ENCODE measurements at regions not wholly inside any gene's neighbourhood (a gene's known extent, or its start where the extent isn't known, plus 50 kb on each side); places are given as distances from the start of the nearest gene placed in this dataset.
A peak's percentile ranks its signal among the peaks of the same experiment; 100 is the strongest.
"Not testable (repeated sequence)": the region's sequence is repeated elsewhere in the genome, so short reads cannot be mapped to it uniquely, and the experiment has no call there.

DNA sequence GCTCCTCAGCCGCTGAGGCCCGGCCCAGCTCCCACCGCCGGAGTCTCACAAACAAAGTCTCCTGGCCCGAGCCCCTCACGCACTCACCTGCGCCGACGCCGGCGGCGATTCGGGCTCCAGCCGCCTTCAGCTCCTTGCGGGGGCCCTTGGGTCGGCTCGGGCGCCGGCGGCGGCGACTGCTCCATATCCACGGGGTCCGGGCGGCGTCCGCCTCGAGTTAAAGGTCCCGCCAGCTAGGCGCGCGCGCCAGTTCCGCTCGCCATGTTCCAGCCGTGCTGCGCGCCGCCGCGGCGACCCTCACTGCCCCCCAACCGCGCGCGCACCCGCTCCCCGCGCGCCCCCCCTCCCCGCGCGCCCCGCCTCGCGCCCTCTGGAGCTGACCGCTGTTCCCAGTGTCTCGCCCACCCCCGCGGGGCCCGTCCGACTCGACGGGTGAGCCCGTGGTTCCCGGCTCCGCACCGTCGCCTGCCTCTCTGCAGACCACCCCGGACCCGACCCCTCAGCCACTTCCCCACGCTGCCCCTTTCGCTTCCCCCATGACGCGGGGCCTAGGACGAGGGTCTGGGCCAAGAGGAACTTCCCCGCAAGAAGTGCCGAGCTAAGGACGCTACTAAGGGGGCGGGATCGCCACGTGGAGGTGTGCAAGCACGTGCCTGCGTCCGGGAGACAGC is 396.1 kb downstream of the ZNF33B start:
- no peak for FAIRE-seq
- Histone ChIP-seq H3K79me2 (ENCODE audit: control insufficient read depth, insufficient read depth, low read length) (no peaks in the 10 kb centered on the region), H2AFZ (ENCODE audit: low read depth, low read length) (no peak overlapping the region), H4K20me1 (replicated peaks; ENCODE audit: control insufficient read depth, extremely low read depth, insufficient read depth, low read length) (no peaks in the 10 kb centered on the region), H3K4me2 (ENCODE audit: insufficient read depth, low read length) (no peak overlapping the region), H3K36me3 (ENCODE audit: control insufficient read depth in 2 of 2, extremely low read depth in 1 of 2, insufficient read depth in 2 of 2, low read length in 2 of 2) (no peaks in the 10 kb centered on the region), H3K9me3 (replicated peaks; ENCODE audit: control insufficient read depth, insufficient read depth, low read length) (no peaks in the 10 kb centered on the region), H3K27me3 (ENCODE audit: control insufficient read depth in 2 of 2, insufficient read depth in 2 of 2, low read length in 2 of 2) (no peaks in the 10 kb centered on the region), H3K9ac (replicated peaks; ENCODE audit: extremely low read depth, insufficient read depth, low read length) (no peak overlapping the region), H3K9me1 (replicated peaks; ENCODE audit: control insufficient read depth, extremely low read depth, insufficient read depth, low read length) (no peaks in the 10 kb centered on the region), H3K4me3 (replicated peaks in 1 of 3; ENCODE audit: insufficient read depth in 1 of 3, low read depth in 1 of 3, low read length in 3 of 3) (no peak overlapping the region), H3K4me1 (ENCODE audit: control insufficient read depth, extremely low read depth, insufficient read depth, low read length) (no peaks in the 10 kb centered on the region), H3K27ac (ENCODE audit: insufficient read depth, low read depth, low read length) (no peak overlapping the region)
- ChIA-PET POLR2A (no interaction called here), CTCF (no interaction called here)
- BruUV-seq (replicated peaks) = no TSS peak
- TF ChIP-seq, protein P1, sequence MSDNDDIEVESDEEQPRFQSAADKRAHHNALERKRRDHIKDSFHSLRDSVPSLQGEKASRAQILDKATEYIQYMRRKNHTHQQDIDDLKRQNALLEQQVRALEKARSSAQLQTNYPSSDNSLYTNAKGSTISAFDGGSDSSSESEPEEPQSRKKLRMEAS (IDR thresholded peaks at IDR 0.05; ENCODE audit: insufficient read depth, insufficient read length) = peak; percentile 20
- no peak for TF ChIP-seq POLR2AphosphoS5 (IDR thresholded peaks at IDR 0.05; ENCODE audit: insufficient read depth, low read depth, low read length)
- dilution Hi-C loops (cut with MboI; ENCODE audit: extremely low pct_ligation_motif_present, low sequenced_read_pairs) = no loop called here
- DNase-seq (ENCODE audit: low read depth, low spot score) = no peak
- intact Hi-C loops (cut with micrococcal nuclease) = no loop called here

DNA sequence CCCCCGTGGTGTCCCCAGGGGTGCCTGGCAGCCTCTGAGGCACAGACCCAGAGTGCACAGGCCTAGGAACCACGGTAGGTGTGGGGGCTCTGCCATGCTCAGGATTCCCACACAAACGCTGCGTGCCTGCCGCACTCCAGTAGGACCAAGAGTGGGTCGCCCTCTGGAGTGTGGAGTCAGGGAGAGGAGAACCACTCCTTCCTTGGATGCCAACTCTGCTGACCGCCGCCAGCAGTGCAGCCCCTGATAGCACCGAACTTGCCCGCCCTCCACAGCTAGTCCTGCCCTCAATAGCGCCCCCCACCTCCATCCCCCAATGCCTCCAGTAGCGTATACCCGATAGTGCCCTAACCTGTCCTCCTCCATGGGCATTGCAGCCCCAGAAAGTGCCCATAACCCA is 402.0 kb downstream of the ZNF33B start:
- H3K9ac ChIP-seq (replicated peaks; ENCODE audit: extremely low read depth, insufficient read depth, low read length); dilution Hi-C loops (cut with MboI; ENCODE audit: extremely low pct_ligation_motif_present, low sequenced_read_pairs); POLR2A ChIA-PET; H3K79me2 ChIP-seq (ENCODE audit: control insufficient read depth, insufficient read depth, low read length); H3K36me3 ChIP-seq (ENCODE audit: control insufficient read depth in 2 of 2, extremely low read depth in 1 of 2, insufficient read depth in 2 of 2, low read length in 2 of 2); CTCF ChIA-PET; intact Hi-C loops (cut with micrococcal nuclease); H4K20me1 ChIP-seq (replicated peaks; ENCODE audit: control insufficient read depth, extremely low read depth, insufficient read depth, low read length); H3K27ac ChIP-seq (ENCODE audit: insufficient read depth, low read depth, low read length); FAIRE-seq; DNase-seq (ENCODE audit: low read depth, low spot score); H3K4me2 ChIP-seq (ENCODE audit: insufficient read depth, low read length); H3K4me1 ChIP-seq (ENCODE audit: control insufficient read depth, extremely low read depth, insufficient read depth, low read length); H3K9me3 ChIP-seq (replicated peaks; ENCODE audit: control insufficient read depth, insufficient read depth, low read length); H3K9me1 ChIP-seq (replicated peaks; ENCODE audit: control insufficient read depth, extremely low read depth, insufficient read depth, low read length); H2AFZ ChIP-seq (ENCODE audit: low read depth, low read length); H3K4me3 ChIP-seq (replicated peaks in 1 of 3; ENCODE audit: insufficient read depth in 1 of 3, low read depth in 1 of 3, low read length in 3 of 3); H3K27me3 ChIP-seq (ENCODE audit: control insufficient read depth in 2 of 2, insufficient read depth in 2 of 2, low read length in 2 of 2); BruUV-seq (replicated peaks): not testable (repeated sequence)

- H3K4me3 ChIP-seq (replicated peaks in 1 of 3; ENCODE audit: insufficient read depth in 1 of 3, low read depth in 1 of 3, low read length in 3 of 3); CTCF ChIA-PET; BruUV-seq (replicated peaks); H3K9me3 ChIP-seq (replicated peaks; ENCODE audit: control insufficient read depth, insufficient read depth, low read length); FAIRE-seq; H4K20me1 ChIP-seq (replicated peaks; ENCODE audit: control insufficient read depth, extremely low read depth, insufficient read depth, low read length); H2AFZ ChIP-seq (ENCODE audit: low read depth, low read length); H3K27me3 ChIP-seq (ENCODE audit: control insufficient read depth in 2 of 2, insufficient read depth in 2 of 2, low read length in 2 of 2); H3K4me2 ChIP-seq (ENCODE audit: insufficient read depth, low read length); H3K79me2 ChIP-seq (ENCODE audit: control insufficient read depth, insufficient read depth, low read length); intact Hi-C loops (cut with micrococcal nuclease); dilution Hi-C loops (cut with MboI; ENCODE audit: extremely low pct_ligation_motif_present, low sequenced_read_pairs); H3K36me3 ChIP-seq (ENCODE audit: control insufficient read depth in 2 of 2, extremely low read depth in 1 of 2, insufficient read depth in 2 of 2, low read length in 2 of 2); H3K9ac ChIP-seq (replicated peaks; ENCODE audit: extremely low read depth, insufficient read depth, low read length); POLR2A ChIA-PET; DNase-seq (ENCODE audit: low read depth, low spot score); H3K4me1 ChIP-seq (ENCODE audit: control insufficient read depth, extremely low read depth, insufficient read depth, low read length); H3K27ac ChIP-seq (ENCODE audit: insufficient read depth, low read depth, low read length); H3K9me1 ChIP-seq (replicated peaks; ENCODE audit: control insufficient read depth, extremely low read depth, insufficient read depth, low read length): not testable (repeated sequence)
These were observed 402.6 kb downstream of the ZNF33B start for GRCh38 chr10:42235736-42236135.

DNA sequence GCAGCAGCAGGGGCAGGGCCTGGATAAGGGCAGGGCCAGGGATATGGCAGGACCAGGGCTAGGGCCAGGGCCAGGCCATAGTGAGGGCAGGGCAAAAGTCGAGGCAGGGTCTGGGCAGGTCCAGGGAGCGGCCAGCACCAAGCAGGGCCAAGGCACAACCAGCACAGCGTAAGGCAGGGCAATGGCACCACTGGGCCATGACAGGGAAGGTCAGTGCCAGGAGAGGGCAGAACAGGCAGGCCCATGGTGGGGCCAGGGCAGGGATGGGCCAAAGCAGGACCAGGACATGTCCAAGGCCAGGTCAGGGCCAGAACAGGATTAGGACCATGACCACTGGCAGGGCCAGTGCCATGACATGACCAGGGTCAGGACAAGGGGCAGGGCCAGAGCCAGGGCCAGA is 403.1 kb downstream of the ZNF33B start:
- H3K9me1 ChIP-seq (replicated peaks; ENCODE audit: control insufficient read depth, extremely low read depth, insufficient read depth, low read length); H3K9ac ChIP-seq (replicated peaks; ENCODE audit: extremely low read depth, insufficient read depth, low read length); H3K27ac ChIP-seq (ENCODE audit: insufficient read depth, low read depth, low read length); DNase-seq (ENCODE audit: low read depth, low spot score); H3K4me1 ChIP-seq (ENCODE audit: control insufficient read depth, extremely low read depth, insufficient read depth, low read length); H3K79me2 ChIP-seq (ENCODE audit: control insufficient read depth, insufficient read depth, low read length); dilution Hi-C loops (cut with MboI; ENCODE audit: extremely low pct_ligation_motif_present, low sequenced_read_pairs); POLR2A ChIA-PET; H4K20me1 ChIP-seq (replicated peaks; ENCODE audit: control insufficient read depth, extremely low read depth, insufficient read depth, low read length); H3K4me2 ChIP-seq (ENCODE audit: insufficient read depth, low read length); H2AFZ ChIP-seq (ENCODE audit: low read depth, low read length); BruUV-seq (replicated peaks); H3K36me3 ChIP-seq (ENCODE audit: control insufficient read depth in 2 of 2, extremely low read depth in 1 of 2, insufficient read depth in 2 of 2, low read length in 2 of 2); intact Hi-C loops (cut with micrococcal nuclease); H3K4me3 ChIP-seq (replicated peaks in 1 of 3; ENCODE audit: insufficient read depth in 1 of 3, low read depth in 1 of 3, low read length in 3 of 3); FAIRE-seq; H3K27me3 ChIP-seq (ENCODE audit: control insufficient read depth in 2 of 2, insufficient read depth in 2 of 2, low read length in 2 of 2); H3K9me3 ChIP-seq (replicated peaks; ENCODE audit: control insufficient read depth, insufficient read depth, low read length); CTCF ChIA-PET: not testable (repeated sequence)
